Amygdala (tissue), 56 donors: ENCODE measurements at regions not wholly inside any gene's neighbourhood (a gene's known extent, or its start where the extent isn't known, plus 50 kb on each side); places are given as distances from the start of the nearest gene placed in this dataset.

ENCODE experiments used
- DNase-seq, 56 donors: peaks; one replicate each; lab custom pipeline; 2025; lab: John Stamatoyannopoulos, UW

DNA sequence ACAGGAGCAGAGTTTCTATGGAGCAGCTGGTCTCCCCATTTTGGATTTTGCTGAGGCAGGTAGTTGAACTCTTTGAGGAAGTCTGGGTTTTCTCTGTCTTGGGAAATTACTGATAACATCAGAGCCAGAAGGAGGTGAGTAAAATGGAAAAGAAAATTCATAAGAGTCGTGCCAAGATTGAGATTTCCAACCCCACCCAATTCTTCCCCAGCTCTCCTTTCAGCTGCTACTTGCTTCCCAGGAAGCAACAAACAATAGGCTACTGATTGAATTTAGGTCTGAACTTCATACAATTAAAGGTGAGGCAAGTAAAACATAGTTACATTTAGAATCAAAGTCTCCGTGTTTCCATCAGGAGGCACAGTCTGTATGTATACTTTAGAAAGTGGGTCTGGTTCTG, 54.6 kb upstream of the EOLA2 start:
- DNase-seq, result no peak

DNA sequence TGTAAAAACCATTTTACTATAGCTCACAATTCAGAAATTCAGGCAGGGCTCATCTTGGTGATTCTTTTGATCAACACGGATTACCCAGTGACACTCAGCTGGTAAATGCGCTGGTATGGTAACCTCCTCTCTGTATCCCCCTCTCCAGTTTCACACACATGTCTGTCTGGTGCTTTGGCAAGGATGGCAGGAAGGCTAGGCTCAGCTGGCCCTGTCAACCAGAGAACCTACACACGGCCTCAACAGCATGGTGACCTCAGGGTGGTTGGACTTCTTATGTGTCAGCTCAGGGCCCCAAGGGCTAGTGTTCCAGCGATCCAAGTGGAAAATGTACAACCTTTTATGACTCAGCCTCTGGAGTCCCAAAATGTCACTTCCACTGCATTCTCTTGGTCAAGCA, 55.7 kb upstream of the EOLA2 start:
- no peak for DNase-seq

DNA sequence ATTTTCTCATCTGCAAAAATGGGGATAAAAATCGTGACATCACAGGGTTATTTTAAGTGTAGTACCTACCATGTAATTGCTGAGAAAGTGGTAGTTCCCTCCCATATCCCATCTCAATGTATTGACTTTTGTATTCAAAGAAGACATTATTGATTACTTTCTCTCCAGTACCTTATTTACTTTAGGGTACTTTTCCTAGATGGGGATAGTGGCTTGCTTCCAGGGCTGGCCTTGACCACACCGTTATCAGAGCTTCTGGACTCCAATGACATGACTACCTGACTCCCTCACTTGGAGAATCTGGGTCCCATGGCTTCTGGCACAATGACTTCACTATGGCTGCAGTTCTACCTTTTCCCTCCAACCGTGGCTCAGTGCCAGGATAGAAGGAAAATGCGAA, 58.2 kb upstream of the EOLA2 start:
- no peak for DNase-seq

DNA sequence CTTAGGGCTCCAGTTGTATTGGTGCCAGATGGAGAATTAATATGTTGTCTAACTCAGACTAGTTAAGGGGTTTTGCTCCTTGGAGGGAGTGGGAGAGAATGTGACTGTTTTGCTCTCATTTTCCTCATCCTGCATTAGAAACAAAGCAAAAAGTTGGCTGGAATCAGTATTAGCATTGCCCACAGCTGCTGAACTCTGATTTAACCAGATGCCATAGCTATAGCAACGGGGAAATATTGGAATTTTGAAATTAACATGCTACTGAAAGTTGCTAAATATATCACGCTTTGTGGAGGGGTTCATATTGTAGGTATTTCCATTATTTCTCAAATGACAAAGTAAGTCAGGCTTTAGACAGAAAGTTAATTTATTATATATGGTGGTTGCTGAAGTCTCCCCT, 66.7 kb upstream of the EOLA2 start:
- DNase-seq, result no peak

DNA sequence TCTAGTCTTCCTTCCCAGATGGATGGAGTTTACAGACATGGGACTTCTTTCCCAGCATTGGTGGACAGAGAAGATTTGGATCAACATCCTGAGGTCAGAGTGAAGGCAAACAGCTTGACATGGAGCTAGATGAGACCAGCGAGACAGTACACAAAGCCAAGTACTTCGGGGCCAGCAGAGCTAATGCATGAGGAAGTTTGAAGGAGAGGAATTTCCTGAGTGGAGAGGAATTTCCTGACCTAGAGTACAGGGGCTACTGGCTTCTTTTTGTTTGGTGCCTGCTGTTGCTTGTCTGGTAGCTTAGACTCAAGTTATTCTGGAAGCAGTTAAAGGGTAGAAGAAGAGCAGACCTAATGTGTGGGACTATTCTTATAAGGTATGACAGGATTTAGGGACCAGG, 69.1 kb upstream of the EOLA2 start:
- DNase-seq, result no peak

DNA sequence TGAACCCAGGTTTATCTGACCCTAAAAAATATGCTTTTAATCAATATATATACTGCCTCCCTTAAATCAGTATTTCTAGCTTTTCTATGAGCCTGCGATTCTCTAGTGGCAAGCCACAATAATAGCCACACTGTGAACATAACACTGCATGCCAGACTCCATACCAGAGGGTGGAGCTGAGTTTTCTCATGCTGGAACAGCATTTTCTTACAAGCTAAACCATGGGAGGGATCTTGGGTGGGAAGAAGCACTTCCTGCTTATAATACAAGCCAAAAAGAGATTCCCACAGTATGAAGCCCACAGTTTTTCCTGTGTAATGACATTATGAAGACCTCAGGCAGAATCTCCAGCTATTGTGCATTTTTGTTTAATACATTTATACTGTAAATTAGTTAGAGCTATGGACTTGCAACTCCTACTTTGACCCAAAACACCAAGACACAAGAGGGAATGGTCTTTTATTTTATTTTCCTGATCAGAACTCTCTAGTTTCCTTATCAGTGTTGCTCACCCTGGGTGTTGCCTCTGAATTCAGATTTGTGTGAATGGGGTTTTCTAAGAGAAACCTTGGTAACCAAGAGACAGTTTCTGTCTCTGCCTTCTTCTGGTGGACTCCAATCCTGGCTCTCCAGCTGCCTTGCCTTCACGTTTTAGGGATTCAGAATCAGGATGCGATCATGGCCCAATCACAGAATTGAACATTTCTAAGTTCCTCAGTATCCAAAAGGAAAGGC, 74.5 kb upstream of the EOLA2 start:
- DNase-seq, result no peak

DNA sequence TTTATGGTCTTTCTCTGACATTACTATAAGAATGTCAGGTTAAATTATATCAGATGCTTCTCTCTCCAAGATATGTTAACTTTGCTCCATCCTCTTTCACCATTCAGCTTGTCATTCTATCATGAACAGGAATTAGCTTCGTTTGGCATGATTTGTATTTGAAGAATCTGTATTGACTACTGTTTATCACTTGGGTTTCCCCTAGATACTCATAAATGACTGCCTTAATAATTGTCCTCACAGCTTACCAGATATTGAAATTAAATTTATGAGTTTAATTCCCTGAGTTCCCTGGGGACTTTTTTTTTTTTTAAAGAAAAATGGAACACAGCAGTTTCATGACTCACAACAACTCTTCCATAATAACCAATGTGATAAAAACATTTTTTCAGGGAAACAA, 76.2 kb upstream of the EOLA2 start:
- no peak for DNase-seq

DNA sequence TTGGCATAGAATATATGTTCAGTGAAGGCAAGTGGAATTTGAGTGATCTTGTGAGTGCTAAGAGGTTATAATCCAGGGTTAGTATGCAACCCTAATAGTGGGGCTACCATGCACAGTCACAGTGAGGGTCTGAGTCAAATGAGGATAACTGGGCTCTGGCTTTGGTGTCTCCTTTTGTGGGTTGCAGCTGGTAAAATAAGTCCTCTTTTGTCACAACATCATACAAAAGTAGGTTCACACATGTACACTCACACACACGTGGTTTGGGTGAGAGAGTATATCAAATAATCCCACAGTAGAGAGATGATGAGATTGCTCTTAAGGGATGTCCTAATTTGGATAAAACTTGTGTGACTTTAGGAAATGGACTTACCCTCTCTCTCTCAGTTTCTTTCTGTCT, 79.6 kb upstream of the EOLA2 start:
- DNase-seq, result no peak

DNA sequence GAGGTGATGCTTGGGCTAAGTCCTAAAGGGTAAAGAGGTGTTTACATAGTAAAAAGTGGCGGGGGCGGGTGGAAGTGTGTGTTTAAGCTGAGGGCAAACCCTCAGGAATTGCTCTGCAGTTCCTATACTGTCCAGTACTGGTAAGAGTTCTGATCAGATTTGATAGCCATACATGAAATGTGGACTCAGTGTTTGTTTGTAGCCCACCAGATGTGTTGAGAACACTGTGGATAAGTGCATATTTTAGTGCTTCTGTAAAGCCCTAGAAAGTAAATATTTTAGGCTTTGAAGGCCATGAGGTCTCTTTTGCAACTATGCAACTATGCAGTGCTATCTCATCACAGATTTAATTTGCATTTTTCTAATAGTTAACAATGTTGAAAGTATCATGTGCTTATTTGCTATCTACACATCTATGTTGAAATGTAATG, 80.7 kb upstream of the EOLA2 start:
- DNase-seq, result no peak

DNA sequence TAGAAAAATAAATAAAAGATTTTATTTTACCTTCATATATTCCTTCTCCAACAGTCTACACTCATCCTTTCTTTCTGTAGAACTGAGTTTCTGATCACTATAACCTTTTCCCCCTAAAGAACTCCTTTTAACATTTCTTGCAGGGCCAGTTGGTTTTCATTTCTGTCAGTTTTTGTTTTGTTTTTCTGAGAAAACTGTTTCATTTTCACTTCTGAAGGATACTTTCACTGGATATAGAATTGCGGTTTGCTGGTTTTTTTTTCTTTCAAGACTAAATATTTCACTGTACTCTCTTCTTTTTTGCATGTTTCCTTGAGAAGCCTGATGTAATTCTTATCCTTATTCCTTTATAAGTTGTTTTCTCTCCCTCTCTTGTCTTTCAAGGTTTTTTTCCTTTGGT, 90.4 kb upstream of the EOLA2 start:
- no peak for DNase-seq

DNA sequence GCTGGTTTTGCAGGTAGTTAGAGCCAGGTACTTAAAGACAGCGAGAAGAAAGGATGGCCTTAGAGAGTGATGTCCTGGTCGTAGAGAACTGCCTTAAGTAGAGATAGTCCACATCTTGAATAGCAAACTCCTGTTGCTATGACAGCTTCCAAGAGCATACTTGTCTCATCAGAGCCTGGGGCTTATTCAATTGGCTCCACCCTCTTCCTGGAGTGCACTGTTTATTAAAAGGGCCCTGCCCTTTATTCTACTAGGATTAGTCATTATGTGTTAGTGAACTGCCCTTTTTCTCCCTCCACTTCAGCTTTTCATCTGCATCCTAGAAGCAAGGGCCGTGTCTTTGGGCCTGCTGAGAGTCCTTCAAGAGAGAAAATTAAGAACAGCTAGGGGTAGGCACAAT, 94.5 kb upstream of the EOLA2 start:
- DNase-seq, result no peak

DNA sequence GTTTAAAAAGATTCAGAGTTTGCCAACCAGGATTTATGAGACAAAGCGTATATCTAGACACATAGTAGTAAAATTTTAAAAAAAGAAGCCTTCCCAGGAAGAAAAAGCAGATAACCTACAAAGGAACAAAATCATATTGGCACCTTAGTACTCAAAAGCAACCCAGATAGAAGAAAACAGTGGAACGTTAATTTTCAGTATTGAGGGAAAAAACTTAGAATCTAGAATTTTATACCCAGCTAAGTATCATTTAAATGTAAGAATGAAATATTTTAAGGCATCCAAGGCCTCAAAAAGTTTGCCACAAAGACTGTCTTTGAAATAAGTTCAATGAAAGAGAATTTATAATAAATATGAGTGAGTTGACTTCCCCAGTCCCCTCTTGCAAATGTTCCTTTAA, 96.5 kb upstream of the EOLA2 start:
- no peak for DNase-seq

DNA sequence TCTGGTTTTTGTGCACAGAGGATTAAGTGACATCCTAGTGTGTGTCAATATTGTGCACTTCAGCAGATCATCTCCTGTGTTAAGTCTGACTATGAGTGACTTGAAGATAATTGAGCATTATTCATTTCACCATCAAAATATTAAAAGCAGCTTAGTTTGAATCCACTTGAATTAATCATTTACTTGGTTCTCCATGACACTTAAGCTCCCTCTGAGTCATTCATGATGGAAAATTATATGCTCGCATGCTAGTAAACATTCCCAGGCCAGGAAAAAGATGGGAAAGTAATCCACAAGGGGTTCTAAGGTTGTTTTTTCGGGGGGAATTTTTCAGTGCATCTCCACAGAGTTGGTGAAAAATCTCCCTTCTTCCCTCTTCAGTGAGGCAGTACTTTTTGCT, 97.2 kb upstream of the EOLA2 start:
- DNase-seq, result no peak

DNA sequence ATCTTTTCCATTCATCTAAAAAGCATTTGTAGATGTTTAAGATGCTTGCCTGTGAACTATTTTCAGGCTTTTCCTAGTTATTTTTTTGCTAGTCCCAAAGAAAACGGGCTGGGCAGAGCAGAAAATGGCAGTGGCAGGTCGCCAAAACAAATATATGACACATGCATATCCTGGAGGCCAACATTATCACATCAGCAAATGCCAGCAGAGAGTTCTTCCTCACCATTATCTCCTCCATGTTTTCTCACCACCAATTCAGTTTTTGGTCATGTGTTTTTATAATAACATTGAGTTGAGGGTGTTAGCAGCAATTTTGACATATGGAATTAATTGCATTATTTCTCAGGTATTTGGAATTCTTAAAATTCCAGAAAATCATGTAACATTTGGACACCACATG, 97.9 kb upstream of the EOLA2 start:
- no peak for DNase-seq

DNA sequence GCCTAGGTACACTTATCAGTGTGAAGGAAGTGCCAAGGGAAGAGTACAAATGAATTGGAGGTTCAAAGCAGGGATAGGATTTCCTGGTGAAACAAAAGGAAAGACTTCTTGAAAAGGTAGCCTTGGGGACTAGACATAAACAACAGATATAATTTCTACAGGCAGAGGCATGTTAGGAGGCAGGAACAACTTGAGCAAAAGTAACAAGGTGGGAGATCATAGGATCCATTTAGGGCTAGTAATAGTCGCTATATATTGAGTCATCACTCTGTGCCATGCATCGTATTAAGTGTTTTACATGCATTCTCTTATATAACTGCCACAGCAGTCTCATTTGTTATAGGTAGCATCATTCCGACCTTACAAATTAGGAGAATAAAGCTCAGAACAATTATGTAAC, 98.3 kb upstream of the EOLA2 start:
- no peak for DNase-seq

DNA sequence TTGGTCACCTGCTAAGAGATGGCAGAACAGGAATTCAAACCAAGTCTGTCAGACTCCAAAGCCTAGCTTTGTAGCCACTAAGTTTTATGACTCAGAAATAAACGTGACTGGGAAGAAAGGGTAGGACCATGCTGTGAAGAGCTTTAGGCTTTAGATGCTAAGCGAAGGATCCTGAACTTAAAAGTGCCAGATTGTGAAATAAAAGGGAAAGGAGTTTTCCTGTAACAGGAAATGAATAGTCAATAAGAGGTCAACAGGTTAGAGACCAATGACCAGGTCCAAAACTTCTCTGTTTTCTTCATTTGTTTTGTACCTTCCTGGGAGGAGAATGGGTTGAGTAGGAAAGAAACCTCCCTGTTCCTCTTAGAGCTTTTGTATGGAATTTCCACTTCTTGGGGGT, 98.8 kb upstream of the EOLA2 start:
- DNase-seq, result no peak

DNA sequence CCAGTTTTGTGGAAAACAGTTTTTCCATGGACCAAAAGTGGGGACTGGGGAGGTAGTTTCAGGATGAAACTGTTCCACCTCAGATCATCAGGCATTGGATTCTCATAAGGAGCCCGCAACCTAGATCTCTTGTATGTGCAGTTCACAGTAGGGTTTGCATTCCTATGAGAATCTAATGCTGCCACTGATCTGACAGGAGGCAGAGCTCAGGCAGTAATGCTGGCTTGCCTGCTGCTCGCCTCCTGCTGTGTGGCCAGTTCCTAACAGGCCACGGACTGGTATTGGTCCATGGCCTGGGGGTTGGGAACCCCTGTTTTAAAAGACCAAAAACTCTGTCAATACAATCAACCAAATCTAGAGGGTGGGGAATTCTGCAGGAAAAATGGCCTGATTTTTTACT, 100.0 kb upstream of the EOLA2 start:
- no peak for DNase-seq

DNA sequence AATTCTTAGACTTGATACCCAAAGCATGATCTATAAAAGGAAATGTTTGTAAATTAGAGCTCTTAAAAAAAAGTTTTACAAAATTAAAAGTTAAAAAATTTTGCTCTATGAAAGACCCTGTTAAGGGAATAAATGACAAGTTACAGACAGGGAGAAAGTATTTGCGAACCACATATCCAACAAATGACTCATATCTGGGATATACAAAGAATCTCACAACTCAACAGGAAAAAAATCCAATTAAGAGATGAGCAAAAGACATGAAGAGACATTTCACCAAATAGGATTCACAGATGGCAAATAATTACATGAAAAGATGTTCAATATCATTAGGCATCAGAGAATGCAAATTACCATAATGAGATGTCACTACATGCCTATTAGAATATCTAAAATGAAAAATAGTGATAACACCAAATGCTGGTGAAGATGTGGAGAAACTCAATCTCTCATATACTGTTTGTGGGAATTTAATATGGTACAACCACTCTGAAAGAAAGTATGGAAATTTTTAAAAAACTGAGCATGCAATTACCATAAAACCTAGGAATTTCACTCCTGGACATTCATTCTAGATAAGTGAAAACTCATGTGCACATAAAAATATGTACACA, 100.8 kb upstream of the EOLA2 start:
- no peak for DNase-seq

DNA sequence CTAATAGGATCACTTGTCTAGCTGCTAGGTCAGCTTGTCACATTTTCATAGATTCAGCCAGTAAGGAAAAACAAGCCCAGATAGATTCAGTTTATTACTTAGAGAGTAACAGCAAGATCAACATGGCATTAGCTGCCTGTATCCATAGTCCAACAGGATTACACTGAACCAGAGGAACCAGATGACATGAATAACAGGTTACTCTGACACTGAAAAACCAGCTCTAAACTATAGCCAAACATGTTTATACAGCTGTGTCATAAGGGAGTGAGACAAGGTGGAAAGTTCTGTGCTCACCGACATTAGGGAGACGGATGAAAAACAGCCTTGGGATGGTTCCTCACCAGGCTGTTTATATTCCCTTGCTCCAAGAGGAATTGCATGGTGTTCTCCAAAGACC, 102.9 kb upstream of the EOLA2 start:
- no peak for DNase-seq

DNA sequence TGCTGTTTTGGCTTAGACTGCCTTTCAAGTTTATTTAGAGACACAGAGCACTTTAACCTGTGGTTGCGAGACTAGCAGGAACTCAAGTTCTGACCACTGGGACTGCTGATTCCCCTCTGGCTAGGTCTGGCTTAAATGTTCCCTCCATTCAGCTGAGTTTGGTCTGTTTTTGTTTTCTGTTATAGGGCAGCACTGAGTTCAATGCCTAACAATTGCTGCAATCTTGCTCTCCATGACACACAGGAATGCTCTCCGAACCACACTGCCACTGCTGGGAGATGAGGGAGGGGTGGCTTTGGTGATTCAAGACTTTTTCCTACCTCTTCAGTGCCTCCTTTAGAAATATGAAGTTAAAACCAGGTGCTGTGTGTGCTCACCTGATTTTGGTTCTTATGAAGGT, 106.3 kb upstream of the EOLA2 start:
- no peak for DNase-seq

DNA sequence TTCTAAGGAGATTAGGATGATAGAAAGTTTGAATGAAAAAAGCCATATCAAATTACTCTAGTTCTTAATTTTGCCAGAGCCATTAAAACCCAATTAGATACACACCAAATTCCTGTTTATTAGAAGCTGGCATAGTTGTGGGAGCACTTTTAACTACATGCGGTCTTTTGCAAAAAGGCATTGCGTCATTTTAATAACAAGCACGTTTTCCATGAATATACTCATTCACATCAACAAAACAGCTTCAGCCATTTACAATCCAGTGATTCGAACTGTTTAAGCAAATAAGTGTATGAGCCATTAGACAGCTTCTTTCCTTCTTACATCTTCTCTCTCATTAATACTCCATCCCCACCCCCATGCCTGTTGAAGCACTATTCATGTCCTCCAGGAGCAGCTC, 109.5 kb upstream of the EOLA2 start:
- no peak for DNase-seq

DNA sequence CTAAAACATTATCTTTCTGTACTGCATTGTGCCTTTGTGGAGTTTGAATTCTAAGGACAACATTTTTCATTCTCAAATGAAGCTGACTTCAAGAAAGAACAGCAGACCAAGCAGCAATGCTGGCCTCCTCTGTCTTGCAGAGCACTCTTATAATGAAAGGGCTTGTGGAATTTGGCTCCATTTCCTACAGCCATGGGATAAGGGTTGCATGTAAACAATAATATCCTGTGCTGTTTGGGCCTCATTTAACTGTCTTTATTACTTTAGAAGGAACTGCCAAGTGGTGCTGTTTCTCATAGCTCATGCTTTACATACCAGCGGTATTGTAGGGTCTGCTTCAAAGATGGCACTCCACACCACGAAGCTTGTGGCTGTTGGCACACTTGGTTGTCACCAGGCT, 111.4 kb upstream of the EOLA2 start:
- DNase-seq, result no peak

DNA sequence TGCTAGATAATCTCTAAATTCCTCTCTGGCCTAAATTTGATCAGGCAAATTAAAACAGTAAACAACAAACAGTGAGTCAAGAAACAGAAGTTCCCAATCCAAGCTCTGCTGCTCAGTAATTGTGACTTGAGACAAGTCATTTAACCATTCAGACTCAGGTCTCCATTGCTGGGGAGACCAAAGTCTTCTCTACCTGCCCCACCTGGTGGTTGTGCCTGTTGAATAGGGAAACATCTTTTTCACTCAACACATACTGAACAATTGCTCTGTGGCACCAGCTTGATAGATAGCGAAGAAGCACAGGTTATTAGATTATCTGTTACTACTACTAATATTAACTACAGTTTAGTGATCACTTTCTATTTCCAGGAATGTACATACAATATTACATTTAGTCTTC, 112.1 kb upstream of the EOLA2 start:
- DNase-seq, result no peak
